Endodermal cell (in vitro differentiated cells): ENCODE measurements at regions not wholly inside any gene's neighbourhood (a gene's known extent, or its start where the extent isn't known, plus 50 kb on each side); places are given as distances from the start of the nearest gene placed in this dataset.

Experiments
- DNase-seq: peaks from one replicate; pipeline ENCODE4 v3.0.0-alpha.2; 2017
- H3K27ac ChIP-seq: 2 replicates; pipeline ENCODE4 v1.5.1; 2013; ENCODE audit warnings: mild to moderate bottlenecking, low read depth, low read length, moderate library complexity
- H3K27me3 ChIP-seq: 2 replicates; pipeline ENCODE4 v1.6.1; 2013; ENCODE audit warnings: mild to moderate bottlenecking, low read length, moderate library complexity; ENCODE audit not compliant: insufficient read depth, control insufficient read depth, poor library complexity, severe bottlenecking
- H3K36me3 ChIP-seq: 2 replicates; pipeline ENCODE4 v1.7.0; 2013; ENCODE audit warnings: mild to moderate bottlenecking, low read length, moderate library complexity; ENCODE audit not compliant: control insufficient read depth, insufficient read depth
- H3K4me1 ChIP-seq: one replicate; pipeline ENCODE4 v1.7.0; 2013; ENCODE audit warnings: low read length; ENCODE audit not compliant: control insufficient read depth, insufficient read depth
- H3K4me3 ChIP-seq: 2 replicates; pipeline ENCODE4 v1.5.1; 2013; ENCODE audit warnings: mild to moderate bottlenecking, low read length, moderate library complexity
- H3K9ac ChIP-seq: 2 replicates; pipeline ENCODE4 v1.6.1; 2013; ENCODE audit warnings: mild to moderate bottlenecking, low read length, moderate library complexity; ENCODE audit not compliant: poor library complexity, severe bottlenecking; ENCODE audit errors: extremely low read depth
- H3K9me3 ChIP-seq: 2 replicates; pipeline ENCODE4 v1.6.1; 2013; ENCODE audit warnings: mild to moderate bottlenecking, low read length, moderate library complexity; ENCODE audit not compliant: control insufficient read depth
- H3K27ac Mint-ChIP-seq: 2 replicates; pipeline ENCODE4 v1.8.0; 2020; ENCODE audit warnings: mixed read lengths
- H3K27me3 Mint-ChIP-seq: 2 replicates; pipeline ENCODE4 v1.8.0; 2021; ENCODE audit warnings: mild to moderate bottlenecking, mixed read lengths; ENCODE audit not compliant: insufficient read depth
- H3K36me3 Mint-ChIP-seq: 2 replicates; pipeline ENCODE4 v1.8.0; 2020; ENCODE audit warnings: low read depth, mixed read lengths
- H3K4me1 Mint-ChIP-seq: 2 replicates; pipeline ENCODE4 v1.8.0; 2020; ENCODE audit warnings: mixed read lengths
- H3K4me3 Mint-ChIP-seq: 2 replicates; pipeline ENCODE4 v1.8.0; 2020; ENCODE audit warnings: mild to moderate bottlenecking, moderate library complexity, mixed read lengths
- H3K9me3 Mint-ChIP-seq: 2 replicates; pipeline ENCODE4 v1.8.0; 2020; ENCODE audit warnings: mild to moderate bottlenecking, mixed read lengths
- WGBS, 2 experiments: methylation state at CpG; one replicate each; pipeline versions ENCODE4 v1.1.5 to v1.1.7; 2013; ENCODE audit warnings: missing lambda C conversion rate in 2 of 2, mixed read lengths in 1 of 2; ENCODE audit not compliant: insufficient coverage in 1 of 2, insufficient read length in 1 of 2; 5-methylcytosine and 5-hydroxymethylcytosine counted together
- TF ChIP-seq, protein P1 (sequence below): fragments of 200-600 bp; sonication (generic); conservative IDR thresholded peaks from 2 replicates; pipeline ENCODE4 v1.5.0; 2021; ENCODE audit warnings: antibody characterized with exemption, mild to moderate bottlenecking

DNA sequence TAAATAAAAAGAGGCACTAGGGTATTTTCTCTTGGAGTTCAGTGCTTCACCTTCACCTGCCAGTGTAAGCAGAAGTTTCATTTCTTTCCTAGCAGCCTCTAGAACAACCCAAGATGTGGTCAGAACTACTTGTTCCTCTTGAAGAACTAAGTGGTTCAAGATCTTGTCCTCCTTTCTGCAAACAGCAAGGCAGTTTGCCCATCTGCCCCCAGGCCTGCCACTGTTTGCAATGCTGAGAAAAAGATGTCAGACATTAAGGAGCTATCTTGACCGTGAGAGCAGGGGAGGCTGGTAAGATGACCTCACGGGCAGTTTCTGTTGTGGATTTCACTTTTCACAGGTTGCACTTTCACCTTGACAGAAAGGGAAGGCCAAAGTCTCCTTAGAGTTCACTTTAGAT, 52.0 kb upstream of the KLF4 start:
- Histone ChIP-seq H3K27me3 (no peaks in the 10 kb centered on the region), H3K9me3 (no peaks in the 10 kb centered on the region), H3K4me3 (no peak overlapping the region), H3K27ac (no peak overlapping the region), H3K4me1 (peaks cover under 1% of the 10 kb centered on the region), H3K9ac (no peak overlapping the region), H3K36me3 (no peaks in the 10 kb centered on the region)
- 86 to 91% methylated on average over 2 of the region's 2 CpGs for WGBS, 2 experiments
- no peak for DNase-seq
- H3K4me3 Mint-ChIP-seq: no peak overlapping the region
- H3K36me3 Mint-ChIP-seq: peaks cover under 1% of the 10 kb centered on the region
- TF ChIP-seq, protein P1, sequence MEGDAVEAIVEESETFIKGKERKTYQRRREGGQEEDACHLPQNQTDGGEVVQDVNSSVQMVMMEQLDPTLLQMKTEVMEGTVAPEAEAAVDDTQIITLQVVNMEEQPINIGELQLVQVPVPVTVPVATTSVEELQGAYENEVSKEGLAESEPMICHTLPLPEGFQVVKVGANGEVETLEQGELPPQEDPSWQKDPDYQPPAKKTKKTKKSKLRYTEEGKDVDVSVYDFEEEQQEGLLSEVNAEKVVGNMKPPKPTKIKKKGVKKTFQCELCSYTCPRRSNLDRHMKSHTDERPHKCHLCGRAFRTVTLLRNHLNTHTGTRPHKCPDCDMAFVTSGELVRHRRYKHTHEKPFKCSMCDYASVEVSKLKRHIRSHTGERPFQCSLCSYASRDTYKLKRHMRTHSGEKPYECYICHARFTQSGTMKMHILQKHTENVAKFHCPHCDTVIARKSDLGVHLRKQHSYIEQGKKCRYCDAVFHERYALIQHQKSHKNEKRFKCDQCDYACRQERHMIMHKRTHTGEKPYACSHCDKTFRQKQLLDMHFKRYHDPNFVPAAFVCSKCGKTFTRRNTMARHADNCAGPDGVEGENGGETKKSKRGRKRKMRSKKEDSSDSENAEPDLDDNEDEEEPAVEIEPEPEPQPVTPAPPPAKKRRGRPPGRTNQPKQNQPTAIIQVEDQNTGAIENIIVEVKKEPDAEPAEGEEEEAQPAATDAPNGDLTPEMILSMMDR: no peak
- peaks cover 21% of the 10 kb centered on the region for H3K4me1 Mint-ChIP-seq
- H3K9me3 Mint-ChIP-seq: peaks cover 2% of the 10 kb centered on the region
- H3K27ac Mint-ChIP-seq: no peak overlapping the region
- no peaks in the 10 kb centered on the region for H3K27me3 Mint-ChIP-seq

GRCh38 chr9:107540164-107540561, 50.6 kb upstream of the KLF4 start:
- Mint-ChIP-seq H3K36me3 (no peaks in the 10 kb centered on the region), H3K27me3 (no peaks in the 10 kb centered on the region), H3K4me3 (no peak overlapping the region), H3K4me1 (peaks cover 16% of the 10 kb centered on the region), H3K9me3 (no peaks in the 10 kb centered on the region), H3K27ac (no peak overlapping the region)
- no peak for DNase-seq
- Histone ChIP-seq H3K27ac (no peak overlapping the region), H3K27me3 (no peaks in the 10 kb centered on the region), H3K9ac (no peak overlapping the region), H3K36me3 (no peaks in the 10 kb centered on the region), H3K9me3 (no peaks in the 10 kb centered on the region), H3K4me3 (no peak overlapping the region), H3K4me1 (no peaks in the 10 kb centered on the region)
- 93% methylated on average over 1 of the region's 1 CpG; no CpG with 5 or more reads in 1 of the 2 experiments for WGBS, 2 experiments
- TF ChIP-seq, protein P1: no peak

- Mint-ChIP-seq H3K36me3 (no peaks in the 10 kb centered on the region), H3K4me3 (no peak overlapping the region), H3K4me1 (peaks cover 10% of the 10 kb centered on the region), H3K27ac (no peak overlapping the region), H3K9me3 (no peaks in the 10 kb centered on the region), H3K27me3 (no peaks in the 10 kb centered on the region)
- Histone ChIP-seq H3K36me3 (no peaks in the 10 kb centered on the region), H3K4me3 (no peak overlapping the region), H3K27me3 (no peaks in the 10 kb centered on the region), H3K9ac (no peak overlapping the region), H3K9me3 (no peaks in the 10 kb centered on the region), H3K27ac (no peak overlapping the region), H3K4me1 (no peaks in the 10 kb centered on the region)
- peak; percentile 78 for DNase-seq
- TF ChIP-seq, protein P1: peak; percentile 67
- WGBS, 2 experiments: 72 to 82% methylated on average over 8 to 10 of the region's 10 CpGs
Observed at GRCh38 chr9:107539427-107540163, 50.0 kb upstream of the KLF4 start.
